GM21447 (cell line): ENCODE measurements at regions not wholly inside any gene's neighbourhood (a gene's known extent, or its start where the extent isn't known, plus 50 kb on each side); places are given as distances from the start of the nearest gene placed in this dataset.

Experiments
- ATAC-seq: cut with Tn5 transposase; IDR thresholded peaks from one replicate; pipeline ENCODE4 v1.9.1; 2021; ENCODE audit not compliant: unreplicated experiment

DNA sequence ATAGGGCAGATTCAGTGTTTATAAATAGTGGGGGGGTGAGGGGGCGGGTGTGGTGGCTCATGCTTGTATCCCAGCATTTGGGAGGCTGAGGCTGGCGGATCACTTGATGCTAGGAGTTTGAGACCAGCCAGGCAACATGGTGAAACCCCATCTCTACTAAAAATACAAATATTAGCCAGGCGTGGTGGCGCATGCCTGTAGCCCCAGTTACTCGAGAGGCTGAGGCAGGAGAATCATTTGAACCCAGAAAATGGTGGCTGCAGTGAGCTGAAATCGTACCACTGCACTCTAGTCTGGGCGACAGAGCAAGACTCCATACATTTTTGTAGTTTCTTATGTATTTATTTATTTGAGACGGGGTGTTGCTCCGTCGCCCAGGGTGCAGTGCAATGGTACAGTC is 109.0 kb upstream of the ZNF217 start:
- ATAC-seq = no peak

DNA sequence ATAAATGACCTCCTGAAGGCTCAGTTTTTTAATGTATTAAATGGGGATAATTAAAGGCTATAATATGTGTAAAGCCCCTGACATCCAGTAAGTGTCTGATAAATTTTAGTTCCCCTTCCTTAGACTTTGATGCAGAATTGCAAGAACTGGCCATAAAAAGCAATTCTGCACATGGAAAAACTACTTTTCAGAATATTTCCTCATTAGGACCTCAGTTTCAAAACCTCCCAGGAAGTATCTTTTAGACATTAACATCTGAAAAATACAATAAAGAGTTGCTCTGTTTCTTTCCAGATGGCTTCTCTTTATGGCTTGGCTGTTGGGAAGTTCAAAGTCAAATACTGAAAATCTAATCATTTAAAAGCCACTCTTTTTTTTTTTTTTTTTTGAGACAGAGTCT is 106.3 kb upstream of the ZNF217 start:
- ATAC-seq = no peak

DNA sequence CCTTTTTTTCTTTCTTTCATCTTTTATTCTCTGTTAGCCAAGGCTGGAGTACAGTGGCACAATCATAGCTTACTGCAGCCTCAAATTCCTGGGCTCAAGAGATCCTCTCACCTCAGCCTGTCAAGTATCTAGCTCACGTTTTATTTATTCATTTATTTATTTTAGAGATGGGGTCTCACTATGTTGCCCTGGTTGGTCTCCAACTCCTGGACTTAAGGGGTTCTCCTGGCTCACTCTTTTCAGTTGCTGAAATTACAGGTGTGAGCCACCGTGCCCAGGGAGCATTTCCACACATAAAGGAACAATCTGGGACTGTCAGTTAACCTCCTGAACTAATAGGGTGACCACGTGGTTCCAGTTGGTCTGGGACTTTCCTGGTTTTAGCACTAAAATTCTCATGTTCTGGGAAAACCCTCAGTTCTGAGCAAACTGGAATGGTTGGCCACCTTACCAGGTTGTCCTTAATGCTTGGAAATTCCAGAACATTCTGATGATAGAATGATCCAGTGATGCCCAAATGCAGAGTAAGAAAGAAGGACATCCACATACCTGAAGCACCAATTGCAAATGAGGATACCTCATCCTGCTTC is 105.5 kb upstream of the ZNF217 start:
- ATAC-seq = no peak

DNA sequence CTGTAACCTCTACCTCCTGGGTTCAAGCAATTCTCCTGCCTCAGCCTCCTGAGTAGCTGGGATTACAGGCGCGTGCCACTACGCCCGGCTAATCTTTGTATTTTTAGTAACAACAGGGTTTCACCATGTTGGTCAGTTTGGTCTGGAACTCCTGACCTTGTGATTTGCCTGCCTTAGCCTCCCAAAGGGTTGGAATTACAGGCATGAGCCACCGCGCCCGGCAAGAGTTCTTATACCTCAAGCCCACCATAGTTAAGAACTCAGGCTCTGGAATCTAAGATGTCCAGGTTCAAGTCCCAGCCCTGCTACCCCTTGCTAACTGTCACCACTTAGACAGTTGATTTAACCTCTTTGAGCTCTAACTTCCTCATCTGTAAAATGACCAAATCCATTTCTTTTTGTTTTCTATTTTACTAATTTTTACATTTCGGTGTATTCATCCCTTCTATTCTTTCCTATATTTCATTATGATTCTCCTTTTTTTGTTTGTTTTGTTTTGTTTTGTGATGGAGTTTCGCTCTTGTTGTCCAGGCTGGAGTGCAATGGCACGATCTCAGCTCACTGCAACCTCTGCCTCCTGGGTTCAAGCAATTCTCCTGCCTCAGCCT is 104.8 kb upstream of the ZNF217 start:
- no peak for ATAC-seq

DNA sequence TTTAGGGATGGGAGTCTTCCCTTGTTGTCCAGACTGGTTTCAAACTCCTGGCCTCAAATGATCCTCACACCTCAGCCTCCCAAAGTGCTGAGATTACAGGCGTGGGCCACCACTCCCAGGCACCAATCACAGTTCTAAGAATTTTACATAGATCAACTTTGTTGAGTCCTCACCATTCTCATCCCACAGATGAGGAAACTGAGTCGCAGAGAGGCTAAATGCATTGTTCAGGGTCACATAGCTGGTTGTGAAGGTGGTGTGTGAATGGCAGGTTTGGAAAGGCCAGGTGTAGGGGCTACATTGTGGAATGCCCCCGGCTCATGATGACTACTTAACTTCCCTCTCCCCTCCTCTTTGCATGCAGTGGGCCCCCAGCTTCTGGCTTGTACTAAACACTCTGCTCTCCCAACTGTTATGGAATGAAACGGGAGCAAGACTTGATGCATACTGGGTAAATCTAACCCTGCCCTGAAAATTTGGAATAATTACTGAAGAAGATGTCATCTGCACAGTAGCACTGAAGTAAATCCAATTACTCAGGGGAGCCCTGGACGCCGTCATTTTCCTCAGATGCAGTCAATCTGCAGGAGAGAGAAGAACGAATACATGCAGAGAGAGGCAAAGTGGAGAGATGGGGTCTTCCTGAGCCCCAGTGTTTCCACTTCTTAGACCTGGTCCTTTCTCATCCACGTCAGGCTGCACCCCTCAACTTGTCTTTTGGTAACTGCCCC is 102.3 kb upstream of the ZNF217 start:
- ATAC-seq = no peak

DNA sequence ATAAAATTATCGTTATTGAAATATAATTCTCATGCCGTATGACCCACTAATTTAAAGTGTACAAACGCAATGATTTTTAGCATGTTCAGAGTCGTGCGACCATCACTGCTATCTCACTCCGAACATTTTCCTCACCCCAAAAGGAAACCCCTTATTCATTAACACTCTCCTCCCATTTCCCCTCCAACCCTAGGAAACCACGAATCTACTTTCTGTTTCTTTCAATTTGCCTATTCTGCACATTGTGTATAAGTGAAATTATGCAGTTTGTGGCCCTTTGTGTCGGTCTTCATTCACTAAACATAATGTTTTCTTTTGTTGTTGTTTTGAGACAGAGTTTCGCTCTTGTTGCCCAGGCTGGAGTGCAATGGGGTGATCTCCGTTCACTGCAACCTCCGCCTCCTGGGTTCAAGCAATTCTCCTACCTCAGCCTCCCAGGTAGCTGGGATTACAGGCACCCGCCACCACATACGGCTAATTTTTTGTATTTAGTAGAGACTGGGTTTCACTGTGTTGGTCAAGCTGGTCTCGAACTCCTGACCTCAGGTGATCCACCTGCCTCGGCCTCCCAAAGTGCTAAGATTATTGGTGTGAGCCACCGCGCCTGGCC is 99.7 kb upstream of the ZNF217 start:
- ATAC-seq = peak; percentile 63

DNA sequence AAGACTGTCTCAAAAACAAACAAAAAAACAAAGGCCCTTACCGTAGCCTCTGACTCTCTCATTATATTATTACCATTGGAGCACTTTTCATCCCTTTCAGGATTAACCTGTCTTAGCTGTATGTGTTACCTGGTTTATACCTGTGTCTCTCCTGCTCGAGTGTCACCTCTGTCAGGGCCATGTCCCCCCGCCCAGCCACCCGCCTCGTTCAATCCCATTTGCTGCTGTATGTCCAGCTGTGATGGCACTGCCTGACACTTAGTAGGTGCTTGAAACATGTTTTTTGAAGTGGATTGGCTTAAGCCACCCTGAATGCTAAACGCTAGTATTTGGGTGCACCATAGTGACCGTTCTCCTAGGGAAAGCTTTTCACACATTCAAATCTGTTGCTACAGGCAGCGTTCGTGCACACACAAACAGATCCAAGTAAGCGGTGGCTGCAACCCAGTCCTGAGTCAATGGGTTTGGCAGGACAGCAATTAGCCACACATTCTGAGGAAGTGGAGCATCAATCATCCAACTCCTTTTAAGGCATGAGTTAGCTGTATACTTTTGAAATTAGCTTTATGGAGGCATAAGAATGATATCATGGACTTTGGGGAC is 98.9 kb upstream of the ZNF217 start:
- no peak for ATAC-seq

DNA sequence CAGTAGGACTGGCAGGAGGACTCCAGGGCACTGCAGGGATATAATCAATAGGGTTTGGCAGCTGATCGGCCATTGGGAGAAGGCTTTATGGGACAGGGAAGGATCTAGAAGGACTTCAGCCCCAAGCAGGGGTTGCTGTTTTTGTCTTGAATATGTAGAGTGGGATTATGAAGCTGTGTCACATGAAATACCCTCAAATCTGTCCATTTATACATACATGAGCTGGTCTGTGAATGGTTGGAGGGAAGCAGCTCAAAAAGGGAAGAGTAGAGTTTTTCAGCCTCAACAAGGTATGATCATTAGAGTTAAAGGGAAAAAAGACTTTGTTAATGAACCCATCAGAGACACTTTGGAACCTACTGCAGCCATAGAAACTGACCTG is 98.2 kb upstream of the ZNF217 start:
- ATAC-seq = no peak

DNA sequence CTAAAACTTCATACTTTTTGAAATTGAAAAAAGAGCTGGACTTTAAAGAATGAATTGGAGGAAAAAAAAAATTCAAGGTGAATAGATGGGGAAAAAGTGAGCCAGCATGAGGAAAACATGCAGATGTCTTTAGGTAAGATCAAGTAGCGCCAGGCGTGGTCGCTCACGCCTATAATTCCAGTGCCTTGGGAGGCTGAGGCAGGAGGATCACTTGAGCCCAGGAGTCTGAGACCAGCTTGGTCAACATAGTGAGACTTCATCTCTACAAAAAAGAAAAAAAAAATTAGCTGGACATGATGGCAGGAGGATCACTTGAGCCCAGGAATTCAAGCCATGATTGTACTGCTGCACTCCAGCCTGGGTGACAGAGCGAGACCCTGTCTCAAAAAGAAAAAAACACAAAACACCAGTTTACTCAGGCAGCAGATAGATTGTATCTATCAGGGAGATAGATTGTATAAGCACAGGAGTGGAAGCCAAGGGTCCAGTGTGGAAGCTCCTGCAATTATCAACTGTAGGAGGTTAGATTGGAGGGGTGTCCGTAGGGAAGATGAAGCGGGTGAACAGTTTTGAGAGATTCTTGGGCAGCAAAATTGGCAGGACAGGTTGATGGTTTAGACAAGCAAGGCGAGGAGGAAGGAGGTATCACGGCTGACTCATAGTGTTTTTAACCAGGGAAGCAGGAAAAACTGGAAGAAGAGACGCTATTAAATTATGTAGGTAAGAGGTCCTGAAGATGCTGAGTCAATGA is 97.6 kb upstream of the ZNF217 start:
- no peak for ATAC-seq

DNA sequence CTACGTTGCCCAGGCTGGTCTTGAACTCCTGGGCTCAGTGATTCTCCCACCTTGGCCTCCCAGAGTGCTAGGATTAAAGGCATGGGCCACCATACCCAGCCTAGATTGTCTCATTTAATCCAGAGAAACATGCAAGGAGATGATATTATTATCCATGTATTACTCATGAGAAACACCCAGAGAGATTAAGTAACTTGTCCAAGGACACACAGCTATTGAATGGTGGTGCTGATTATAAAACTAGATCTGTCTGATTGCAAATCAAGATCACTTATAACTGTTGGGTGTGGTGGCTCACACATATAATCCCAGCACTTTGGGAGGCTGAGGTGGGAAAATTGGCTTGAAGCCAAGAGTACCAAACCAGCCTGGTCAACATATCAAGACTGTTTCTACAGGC is 94.4 kb upstream of the ZNF217 start:
- no peak for ATAC-seq

DNA sequence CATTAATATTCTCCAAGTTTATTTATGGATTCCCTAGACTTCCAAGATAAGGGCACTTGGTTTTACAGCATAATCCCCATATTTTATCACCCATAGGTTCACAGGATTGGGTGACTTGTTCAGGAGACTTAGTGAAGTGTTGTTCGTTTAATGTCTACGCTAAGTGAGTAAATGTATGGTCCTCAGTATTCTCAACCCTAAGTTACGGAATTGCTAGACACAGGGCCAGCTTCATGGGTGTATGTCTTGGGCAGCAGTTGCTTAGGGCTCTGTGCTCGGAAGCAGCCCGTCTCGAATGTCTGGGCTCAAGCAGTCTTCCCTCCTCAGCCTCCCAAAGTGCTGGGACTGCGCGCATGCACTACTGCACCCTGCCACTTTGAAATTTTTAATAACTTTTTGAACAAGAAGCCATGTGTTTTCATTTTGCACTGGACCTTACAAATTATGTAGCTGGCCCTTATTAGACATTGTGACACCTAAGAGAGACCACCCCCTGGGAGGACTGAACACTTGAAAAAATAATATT is 91.5 kb upstream of the ZNF217 start:
- ATAC-seq = no peak

DNA sequence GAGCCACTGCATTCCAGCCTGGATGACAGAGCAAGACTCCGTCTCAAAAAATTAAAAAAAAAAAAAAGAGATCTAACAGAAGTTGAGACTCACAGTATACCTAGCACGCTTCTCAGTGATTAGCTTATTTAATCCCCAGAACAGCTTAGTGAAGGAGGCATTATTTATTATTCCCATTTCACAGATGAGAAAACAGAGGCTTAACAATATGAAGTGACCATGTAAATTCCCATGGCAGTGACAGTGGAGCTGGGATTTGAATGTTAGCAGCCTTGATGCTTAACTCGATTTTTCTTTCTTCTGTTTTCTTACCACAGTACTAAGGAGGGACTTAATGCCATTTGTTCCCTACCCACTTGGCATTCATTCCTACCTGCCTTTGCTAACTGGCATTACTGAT is 89.9 kb upstream of the ZNF217 start:
- no peak for ATAC-seq

DNA sequence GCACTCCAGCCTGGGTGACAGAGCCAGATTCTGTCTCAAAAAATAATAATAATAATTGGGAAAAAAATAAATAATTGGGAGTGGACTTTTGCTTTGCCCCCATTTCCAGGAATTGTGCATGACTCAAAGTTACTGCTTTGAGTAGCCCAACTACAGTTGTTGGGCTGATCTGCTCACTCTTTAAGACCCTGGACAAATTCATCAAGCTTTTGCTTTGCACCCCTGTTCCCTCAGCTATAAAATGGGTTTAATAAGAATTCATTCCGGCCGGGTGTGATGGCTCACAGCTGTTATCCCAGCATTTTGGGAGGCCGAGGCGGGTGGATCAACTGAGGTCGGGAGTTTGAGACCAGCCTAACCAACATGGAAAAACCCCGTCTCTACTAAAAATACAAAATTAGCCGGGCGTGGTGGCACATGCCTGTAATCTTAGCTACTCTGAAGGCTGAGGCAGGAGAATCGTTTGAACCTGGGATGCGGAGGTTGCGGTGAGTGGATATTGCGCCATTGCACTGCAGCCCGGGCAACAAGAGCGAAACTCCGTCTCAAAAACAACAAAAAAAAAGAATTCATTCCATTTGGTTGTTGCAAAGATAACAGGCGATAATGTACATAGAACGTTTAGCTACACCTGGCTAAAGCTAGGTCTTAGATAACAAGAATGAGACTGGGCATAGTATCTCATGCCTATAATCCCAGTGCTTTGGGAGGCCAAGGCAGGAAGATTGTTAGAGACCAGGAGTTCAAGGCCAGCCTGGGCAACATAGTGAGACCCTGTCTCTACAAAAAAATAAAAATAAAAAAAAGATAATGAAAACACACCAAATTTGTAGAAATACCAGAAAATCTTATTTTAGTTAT is 87.9 kb upstream of the ZNF217 start:
- ATAC-seq = no peak

DNA sequence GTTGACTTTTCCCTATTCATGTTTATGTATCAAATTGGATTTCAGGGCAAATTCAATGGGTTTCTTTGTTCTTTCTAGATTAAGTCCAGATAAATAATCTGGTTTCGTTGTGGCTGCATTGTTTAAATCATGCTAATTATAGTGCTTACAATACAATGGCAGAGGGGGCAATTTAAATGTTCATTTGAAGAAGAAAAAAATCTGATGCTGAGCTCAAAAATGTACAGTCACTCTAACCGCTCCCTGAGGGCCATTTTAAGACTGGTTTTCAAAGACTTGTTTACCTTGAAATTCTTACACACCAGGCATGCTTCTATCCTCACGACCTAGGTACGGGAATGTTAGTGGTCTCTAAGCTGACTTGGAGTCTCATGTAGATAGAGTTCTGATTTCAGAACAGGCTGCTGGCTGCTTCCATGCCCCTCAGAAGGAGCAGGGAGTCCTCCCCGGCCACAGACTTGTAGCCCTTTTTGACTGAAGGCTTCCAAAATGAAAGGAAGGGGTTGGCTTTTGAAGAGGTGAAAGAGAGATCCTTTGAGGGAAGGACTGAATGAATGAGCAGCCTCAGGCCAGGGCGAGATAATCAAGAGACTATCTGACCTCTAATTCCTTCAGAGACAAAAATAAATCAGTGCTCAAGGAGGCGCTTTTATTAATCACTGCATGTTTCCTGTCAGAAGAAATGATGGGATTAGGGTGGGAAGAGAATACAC is 86.1 kb upstream of the ZNF217 start:
- no peak for ATAC-seq

DNA sequence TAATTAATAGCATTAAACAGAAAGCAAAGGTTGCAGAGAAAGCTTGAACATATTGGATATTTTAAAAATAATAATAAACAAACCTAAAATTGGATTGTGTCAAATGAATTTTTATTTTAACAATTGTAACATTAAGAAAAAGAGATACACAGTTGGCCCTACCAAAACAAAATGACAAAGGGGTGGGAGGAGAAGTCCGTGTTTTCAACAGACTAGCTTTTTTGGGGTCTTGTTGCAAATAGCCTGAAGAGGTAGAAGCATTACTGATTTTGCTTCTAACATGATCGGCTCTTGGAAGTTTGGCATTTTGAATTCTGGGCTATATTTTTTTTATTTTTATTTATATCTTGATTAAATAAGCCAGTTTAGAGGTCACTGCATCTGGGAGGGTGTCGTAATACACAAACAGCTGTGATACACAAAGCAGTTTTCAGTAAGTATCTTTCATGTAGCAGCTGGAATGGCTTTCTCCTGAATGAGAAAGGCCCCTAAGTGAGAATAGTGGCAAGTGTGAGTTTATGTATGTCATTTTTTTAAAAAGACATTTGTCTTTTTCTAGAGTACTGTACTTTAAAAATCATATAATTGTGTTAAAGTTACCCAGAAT is 85.5 kb upstream of the ZNF217 start:
- no peak for ATAC-seq

DNA sequence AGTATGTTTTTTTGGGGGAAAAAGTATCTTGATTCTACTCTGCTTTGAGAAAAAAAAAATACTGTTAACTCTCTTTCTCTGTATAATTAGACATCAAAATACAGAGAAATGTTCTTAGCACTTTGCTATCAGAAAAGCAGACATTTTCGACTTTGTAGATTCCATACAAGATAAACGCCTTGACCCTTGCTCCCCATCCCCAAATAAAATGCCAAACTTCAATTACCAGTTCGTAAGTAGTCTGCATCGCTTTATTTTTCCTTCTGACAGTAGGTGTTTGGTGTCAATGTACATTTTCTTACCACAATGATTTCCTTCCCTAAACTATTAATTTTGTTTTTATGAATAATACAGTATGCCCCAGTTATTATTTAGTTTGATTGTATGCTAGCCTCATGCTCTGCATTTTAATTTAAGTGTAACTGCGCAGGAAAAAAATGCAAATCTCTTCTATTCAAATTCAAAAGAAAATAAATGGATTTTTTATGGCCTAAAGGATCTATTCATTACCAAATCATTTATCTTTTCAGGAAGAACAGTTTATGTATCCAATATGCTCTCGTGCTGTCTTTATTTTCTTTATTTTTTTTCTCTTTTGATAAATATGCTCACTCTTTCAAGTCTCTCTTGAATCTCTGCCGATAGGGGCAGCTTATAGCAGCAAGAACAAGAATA is 84.8 kb upstream of the ZNF217 start:
- no peak for ATAC-seq

DNA sequence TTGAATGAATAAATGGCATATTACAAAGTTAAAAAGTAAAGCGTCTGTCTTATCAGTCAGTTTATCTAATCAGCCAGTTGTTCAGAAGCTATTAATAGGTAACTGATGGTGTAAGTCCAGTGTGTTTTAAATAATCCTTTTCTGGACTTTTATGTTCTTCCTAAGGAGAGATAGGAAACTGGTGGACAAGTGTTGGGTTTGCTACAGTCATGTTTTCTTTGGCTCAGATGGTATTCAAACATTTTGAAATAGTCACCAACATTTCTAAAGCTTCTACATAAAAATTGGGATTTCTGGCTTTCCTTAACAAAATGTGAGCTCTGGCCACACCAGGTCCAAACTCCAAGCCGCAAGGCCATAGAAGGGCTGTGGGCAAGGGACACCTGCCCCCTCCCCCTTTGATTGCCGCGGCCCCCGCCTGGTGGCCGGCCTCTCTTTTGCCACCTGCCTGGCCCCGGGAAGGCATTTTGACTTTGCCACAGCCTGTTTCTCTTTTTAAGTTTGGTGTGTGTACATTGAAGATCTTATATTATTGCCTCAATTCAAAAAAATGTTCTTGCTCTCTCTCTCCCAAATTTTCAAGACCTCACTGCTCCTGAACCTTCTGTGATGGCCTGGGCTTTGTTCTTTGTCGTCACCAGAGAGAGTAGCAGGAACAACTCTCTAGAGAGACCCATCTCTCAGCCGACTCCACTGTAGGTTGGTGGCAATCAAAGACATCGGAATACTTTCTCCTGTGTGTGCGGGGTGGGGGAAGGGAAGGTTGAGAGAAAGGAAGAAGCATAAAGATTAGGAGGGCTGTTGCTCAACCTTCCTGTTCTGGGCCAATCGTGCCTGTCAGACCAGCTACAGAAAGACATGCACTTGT is 84.0 kb upstream of the ZNF217 start:
- ATAC-seq = no peak
